Common myeloid progenitor, CD34-positive (primary cell): ENCODE measurements at regions not wholly inside any gene's neighbourhood (a gene's known extent, or its start where the extent isn't known, plus 50 kb on each side); places are given as distances from the start of the nearest gene placed in this dataset.
A peak's percentile ranks its signal among the peaks of the same experiment; 100 is the strongest.
"Not testable (repeated sequence)": the region's sequence is repeated elsewhere in the genome, so short reads cannot be mapped to it uniquely, and the experiment has no call there.

Source experiments
- CTCF ChIA-PET: fragments of 350-600 bp; sonication (Branson Sonifier 250); formaldehyde crosslinking; loops from one replicate; lab custom pipeline; 2021; ENCODE audit warnings: antibody characterized with exemption; lab: Charles Lee
- POLR2A ChIA-PET: fragments of 350-600 bp; sonication (Branson Sonifier 250); formaldehyde crosslinking; loops from one replicate; lab custom pipeline; 2021; ENCODE audit warnings: antibody characterized with exemption; lab: Charles Lee
- DNase-seq, 3 donors: peaks; one replicate each; pipeline versions ENCODE4 v3.0.0 to v3.0.0-alpha.2; 2013
- H3K27ac ChIP-seq, 2 experiments: 1 replicate in 1 of 2; 2 replicates in 1 of 2; pipeline ENCODE4 v1.7.0; 2013; ENCODE audit warnings: inconsistent platforms in 2 of 2, low read length in 2 of 2, mild to moderate bottlenecking in 2 of 2, low read depth in 1 of 2, moderate library complexity in 1 of 2; ENCODE audit not compliant: severe bottlenecking in 2 of 2, insufficient read depth in 1 of 2, poor library complexity in 1 of 2
- H3K27me3 ChIP-seq, 5 experiments: replicated peaks in 2 of 5; 1 replicate in 3 of 5; 2 replicates in 2 of 5; pipeline versions ENCODE4 v1.6.1 to v1.7.0; 2013; ENCODE audit warnings: low read length in 4 of 5, mild to moderate bottlenecking in 2 of 5, moderate library complexity in 2 of 5, inconsistent platforms in 1 of 5; ENCODE audit not compliant: insufficient read depth in 5 of 5, control insufficient read depth in 4 of 5
- H3K36me3 ChIP-seq, 4 experiments: 1 replicate in 2 of 4; 2 replicates in 2 of 4; pipeline versions ENCODE4 v1.6.1 to v1.7.0; 2013; ENCODE audit warnings: low read length in 3 of 4, control low read depth in 1 of 4, mild to moderate bottlenecking in 1 of 4; ENCODE audit not compliant: control insufficient read depth in 4 of 4, insufficient read depth in 4 of 4
- H3K4me1 ChIP-seq, 4 experiments: 1 replicate in 3 of 4; 2 replicates in 1 of 4; pipeline versions ENCODE4 v1.6.1 to v1.7.1; 2013; ENCODE audit warnings: low read length in 3 of 4, mild to moderate bottlenecking in 3 of 4, control low read depth in 1 of 4, inconsistent platforms in 1 of 4, moderate library complexity in 1 of 4; ENCODE audit not compliant: control insufficient read depth in 4 of 4, insufficient read depth in 4 of 4; ENCODE audit errors: control extremely low read depth in 1 of 4
- H3K4me3 ChIP-seq, 7 experiments: 1 replicate in 4 of 7; 2 replicates in 3 of 7; pipeline versions ENCODE4 v1.5.1 to v1.7.0; 2013; ENCODE audit warnings: mild to moderate bottlenecking in 7 of 7, low read length in 6 of 7, moderate library complexity in 6 of 7, inconsistent platforms in 2 of 7, low read depth in 2 of 7, control low read depth in 1 of 7; ENCODE audit not compliant: insufficient read depth in 4 of 7, control insufficient read depth in 1 of 7; ENCODE audit errors: extremely low read depth in 1 of 7
- H3K9me3 ChIP-seq, 5 experiments: 1 replicate in 4 of 5; 2 replicates in 1 of 5; pipeline versions ENCODE4 v1.6.1 to v1.7.1; 2013; ENCODE audit warnings: low read length in 4 of 5, mild to moderate bottlenecking in 2 of 5, inconsistent platforms in 1 of 5, low read depth in 1 of 5, moderate library complexity in 1 of 5; ENCODE audit not compliant: control insufficient read depth in 4 of 5, insufficient read depth in 2 of 5; ENCODE audit errors: control extremely low read depth in 1 of 5
- WGBS: methylation state at CpG from one replicate; pipeline ENCODE4 v1.1.5; 2013; ENCODE audit not compliant: insufficient coverage; 5-methylcytosine and 5-hydroxymethylcytosine counted together

DNA sequence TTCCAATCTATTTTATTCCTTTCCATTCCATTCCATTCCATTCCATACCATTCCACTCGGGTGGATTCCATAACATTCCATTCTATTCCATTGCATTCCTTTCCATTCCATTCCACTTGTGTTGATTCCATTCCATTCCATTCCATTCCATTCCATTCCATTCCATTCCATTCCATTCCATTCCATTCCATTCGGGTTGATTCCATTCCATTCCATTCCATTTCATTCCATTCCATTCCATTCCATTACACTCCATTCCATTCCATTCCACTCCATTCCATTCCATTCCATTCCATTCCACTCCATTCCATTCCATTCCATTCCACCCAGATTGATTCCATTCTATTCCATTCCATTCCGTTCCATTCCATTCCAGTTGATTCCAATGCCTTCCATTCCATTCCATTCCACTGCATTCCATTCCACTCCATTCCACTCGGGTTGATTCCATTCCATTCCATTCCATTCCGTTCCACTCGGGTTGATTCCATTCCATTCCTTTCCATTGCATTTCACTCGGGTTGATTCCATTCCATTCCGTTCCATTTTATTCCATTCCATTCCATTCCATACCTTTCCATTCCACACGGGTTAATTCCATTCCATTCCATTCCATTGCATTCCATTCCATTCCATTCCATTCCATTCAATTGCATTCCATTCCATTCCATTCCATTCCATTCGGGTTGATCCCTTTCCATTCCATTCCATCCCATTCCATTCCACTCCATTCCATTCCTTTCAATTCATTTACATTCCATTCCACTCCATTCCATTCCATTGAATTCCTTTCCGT, 168.4 kb downstream of the CWH43 start:
- H3K27ac ChIP-seq, H3K4me3 ChIP-seq, POLR2A ChIA-PET, H3K27me3 ChIP-seq, H3K4me1 ChIP-seq, CTCF ChIA-PET, H3K36me3 ChIP-seq: not testable (repeated sequence)
- WGBS = 71% methylated on average over 11 of the region's 11 CpGs
- peak in 1 of 3 donors; percentile 57 for DNase-seq
- peaks cover 17 to 73% (median 44%) of the 10 kb centered on the region in 5 experiments for H3K9me3 ChIP-seq

- CTCF ChIA-PET = not testable (repeated sequence)
Measured at GRCh38 chr4:49155270-49155669, 169.2 kb downstream of the CWH43 start.

GRCh38 chr4:49156309-49156708, 170.2 kb downstream of the CWH43 start:
- H3K27me3 ChIP-seq, H3K36me3 ChIP-seq, H3K4me3 ChIP-seq, H3K27ac ChIP-seq, H3K4me1 ChIP-seq, DNase-seq, POLR2A ChIA-PET, CTCF ChIA-PET: not testable (repeated sequence)
- WGBS = 91% methylated on average over 4 of the region's 6 CpGs
- peaks cover 10 to 56% (median 31%) of the 10 kb centered on the region in 5 experiments for H3K9me3 ChIP-seq

More at GRCh38 chr4:49155270-49155669, 169.2 kb downstream of the CWH43 start:
- 67% methylated on average over 7 of the region's 7 CpGs for WGBS
- H3K36me3 ChIP-seq, H3K4me3 ChIP-seq, DNase-seq, POLR2A ChIA-PET, H3K27ac ChIP-seq, H3K27me3 ChIP-seq, H3K4me1 ChIP-seq: not testable (repeated sequence)
- H3K9me3 ChIP-seq = peaks cover 13 to 66% (median 41%) of the 10 kb centered on the region in 5 experiments

GRCh38 chr4:49157630-49158029, 171.6 kb downstream of the CWH43 start:
- CTCF ChIA-PET, POLR2A ChIA-PET, H3K4me3 ChIP-seq, H3K27ac ChIP-seq, H3K4me1 ChIP-seq, H3K27me3 ChIP-seq, DNase-seq, H3K36me3 ChIP-seq: not testable (repeated sequence)
- 45% methylated on average over 1 of the region's 2 CpGs for WGBS
- peaks cover 6 to 43% (median 31%) of the 10 kb centered on the region in 5 experiments for H3K9me3 ChIP-seq

- H3K4me1 ChIP-seq, H3K27me3 ChIP-seq, DNase-seq, POLR2A ChIA-PET, CTCF ChIA-PET, H3K36me3 ChIP-seq, H3K27ac ChIP-seq, H3K9me3 ChIP-seq, H3K4me3 ChIP-seq: not testable (repeated sequence)
- WGBS = 73% methylated on average over 18 of the region's 23 CpGs
Measured at GRCh38 chr4:49161111-49161541, 175.1 kb downstream of the CWH43 start.

DNA sequence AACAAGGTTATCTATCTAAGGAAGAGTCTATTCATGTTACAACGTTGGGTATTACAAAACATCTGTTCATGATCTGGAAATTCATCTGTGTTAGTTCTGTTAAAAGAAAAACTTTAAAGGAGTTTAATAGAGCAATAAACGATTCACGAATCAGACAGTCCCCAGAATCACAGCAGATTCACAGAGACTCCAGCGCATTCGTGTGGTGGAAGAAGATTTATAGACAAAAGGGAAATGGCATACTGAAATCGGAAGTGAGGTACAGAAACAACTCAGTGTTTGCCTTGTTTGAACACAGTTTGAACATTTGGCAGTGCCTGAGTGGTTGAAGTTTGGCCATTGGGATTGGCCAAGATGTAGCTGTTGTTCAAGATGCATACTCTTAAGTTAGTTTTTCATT, 178.8 kb downstream of the CWH43 start:
- DNase-seq, H3K36me3 ChIP-seq, POLR2A ChIA-PET, H3K4me1 ChIP-seq, H3K27me3 ChIP-seq, CTCF ChIA-PET, H3K4me3 ChIP-seq, H3K27ac ChIP-seq, H3K9me3 ChIP-seq: not testable (repeated sequence)
- 72% methylated on average over 4 of the region's 6 CpGs for WGBS

DNA sequence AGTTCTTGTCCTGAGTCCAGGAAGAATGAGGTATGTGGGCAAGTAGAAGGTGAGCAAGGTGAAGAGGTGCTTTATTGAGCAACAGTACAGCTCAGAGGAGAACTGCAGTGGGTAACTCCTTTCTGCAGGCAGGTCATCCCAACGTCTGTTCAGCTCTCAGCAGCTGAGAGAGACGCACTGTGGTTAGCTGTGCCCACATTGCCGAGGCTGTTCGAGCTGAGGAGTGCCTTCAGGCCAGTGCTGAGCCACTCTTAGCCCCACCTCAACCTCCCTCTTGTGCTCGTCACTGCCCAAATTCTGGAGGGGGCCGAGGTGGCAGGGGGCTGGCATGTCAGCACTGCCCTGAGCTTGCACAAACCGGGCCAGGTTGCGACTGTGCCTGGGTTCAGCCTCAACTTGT, 191.8 kb downstream of the CWH43 start:
- H3K27me3 ChIP-seq, H3K36me3 ChIP-seq, H3K9me3 ChIP-seq, CTCF ChIA-PET, H3K4me1 ChIP-seq, H3K27ac ChIP-seq, H3K4me3 ChIP-seq, DNase-seq, POLR2A ChIA-PET: not testable (repeated sequence)
- 70% methylated on average over 3 of the region's 8 CpGs for WGBS
